HG02884 (cell line): ENCODE measurements at regions not wholly inside any gene's neighbourhood (a gene's known extent, or its start where the extent isn't known, plus 50 kb on each side); places are given as distances from the start of the nearest gene placed in this dataset.

Experiments used
- ATAC-seq: cut with Tn5 transposase; IDR thresholded peaks from one replicate; pipeline ENCODE4 v1.9.1; 2021; ENCODE audit warnings: mild to moderate bottlenecking, moderate library complexity; ENCODE audit not compliant: unreplicated experiment

DNA sequence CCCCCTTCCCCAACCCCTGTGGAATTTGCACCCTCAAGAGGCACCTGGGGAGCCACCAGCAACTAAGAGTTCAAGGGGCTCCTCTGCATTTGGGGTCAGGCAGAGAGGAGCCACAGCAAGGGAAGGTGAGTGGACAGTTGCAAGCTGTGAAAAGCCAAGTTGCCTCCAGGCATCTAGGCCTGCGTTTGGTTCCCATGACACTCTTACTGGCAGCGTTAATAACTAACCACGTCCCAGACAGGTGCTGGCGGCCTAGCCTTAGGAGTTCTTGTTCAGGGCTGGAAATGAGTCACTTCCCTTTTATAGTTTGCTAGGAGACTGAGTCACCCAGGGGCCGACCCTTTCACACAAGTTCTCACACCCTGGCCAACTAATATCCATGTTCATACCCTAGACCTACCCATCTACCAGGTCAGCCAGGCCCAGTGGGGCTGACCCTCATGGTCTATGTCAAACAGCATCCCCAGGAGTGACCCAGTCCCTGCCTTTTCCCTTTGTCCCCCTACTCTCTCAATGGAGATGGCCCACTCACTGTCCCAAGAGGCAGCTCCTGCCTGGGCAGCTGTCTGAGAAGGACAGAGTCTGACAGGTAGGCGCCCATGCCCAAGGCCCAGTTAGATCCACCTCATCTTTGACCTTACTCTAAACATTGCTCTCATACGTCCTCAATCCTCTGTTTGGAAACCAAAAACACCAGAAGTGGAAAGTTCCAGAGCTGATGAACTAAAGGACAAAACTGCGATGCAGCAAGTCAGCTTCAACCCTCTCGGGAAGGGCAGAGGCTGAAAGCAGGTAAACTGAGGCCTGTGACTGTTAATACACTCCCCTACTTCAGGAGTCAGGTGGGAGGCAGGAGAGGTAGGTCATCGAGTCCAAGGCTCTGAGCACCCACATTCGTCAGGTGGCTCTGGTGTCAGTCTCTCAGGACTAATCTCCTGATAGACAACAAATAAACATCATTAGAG is 300.6 kb downstream of the SOX9 start:
- ATAC-seq, result peak; percentile 59

DNA sequence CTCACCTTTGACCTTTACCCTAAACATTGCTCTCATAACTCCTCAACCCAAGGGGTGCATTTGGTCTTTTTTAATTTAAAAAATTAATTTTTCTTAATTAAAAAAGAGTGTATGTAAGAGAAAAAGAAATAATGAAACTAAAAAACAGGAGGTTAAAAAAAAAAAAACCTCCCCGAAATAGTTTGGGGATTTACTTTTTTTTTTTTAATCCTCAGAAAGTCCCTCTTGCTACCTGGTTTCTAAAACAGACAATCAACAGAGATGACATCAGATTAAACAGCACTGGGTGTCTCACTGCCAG is 301.3 kb downstream of the SOX9 start:
- ATAC-seq, result peak; percentile 23

DNA sequence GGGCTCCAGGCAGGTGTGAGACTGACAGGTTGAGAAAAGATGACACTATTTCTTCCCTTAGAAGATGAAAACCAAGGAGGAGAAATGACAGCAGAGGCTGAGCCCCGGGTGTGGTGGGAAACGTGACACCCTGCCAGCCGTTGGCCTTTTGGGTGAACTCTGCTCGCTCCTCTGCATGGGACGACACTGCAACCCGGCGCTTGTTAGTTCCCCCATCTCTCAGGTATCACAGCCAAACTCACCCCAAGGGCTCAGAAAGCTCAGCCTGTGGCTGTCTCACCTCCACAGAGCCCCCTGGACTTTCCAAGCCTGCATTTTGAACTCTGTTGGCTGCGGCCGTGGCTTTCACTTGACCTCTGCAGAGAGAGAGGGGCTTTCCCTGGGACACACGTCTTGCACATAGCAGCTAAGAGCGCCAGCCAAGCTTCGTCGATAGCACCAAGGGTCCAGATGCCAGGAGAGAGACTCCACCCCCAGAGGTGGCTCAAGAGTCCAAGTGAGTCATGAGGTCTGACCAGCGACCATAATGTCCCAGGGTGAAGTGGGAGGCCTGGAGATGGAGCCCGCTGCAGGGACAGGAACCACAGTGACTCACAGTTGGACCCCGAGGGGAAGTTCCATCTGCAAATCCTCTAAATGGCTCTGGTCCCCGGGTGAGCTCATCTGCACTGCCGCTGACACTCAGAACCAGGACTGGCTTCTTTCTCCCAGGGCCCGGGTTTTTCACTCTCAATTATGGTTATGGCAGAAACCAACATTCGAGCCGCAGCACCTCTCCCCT is 301.9 kb downstream of the SOX9 start:
- ATAC-seq, result peak; percentile 36

DNA sequence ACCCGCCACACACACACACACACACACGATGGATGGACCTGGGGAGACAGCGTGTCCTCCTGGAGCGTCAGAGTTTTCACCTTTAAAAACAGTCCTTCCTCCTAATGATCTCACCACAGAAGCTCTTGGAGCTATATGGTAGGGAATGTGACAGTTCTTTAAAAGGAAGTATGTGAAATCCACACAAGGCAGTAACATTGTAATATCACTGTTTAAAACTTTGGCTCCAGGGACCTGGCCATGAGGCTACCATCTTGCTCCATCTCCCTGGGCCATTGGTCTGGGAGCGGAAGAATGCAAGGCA is 302.4 kb downstream of the SOX9 start:
- ATAC-seq, result no peak

DNA sequence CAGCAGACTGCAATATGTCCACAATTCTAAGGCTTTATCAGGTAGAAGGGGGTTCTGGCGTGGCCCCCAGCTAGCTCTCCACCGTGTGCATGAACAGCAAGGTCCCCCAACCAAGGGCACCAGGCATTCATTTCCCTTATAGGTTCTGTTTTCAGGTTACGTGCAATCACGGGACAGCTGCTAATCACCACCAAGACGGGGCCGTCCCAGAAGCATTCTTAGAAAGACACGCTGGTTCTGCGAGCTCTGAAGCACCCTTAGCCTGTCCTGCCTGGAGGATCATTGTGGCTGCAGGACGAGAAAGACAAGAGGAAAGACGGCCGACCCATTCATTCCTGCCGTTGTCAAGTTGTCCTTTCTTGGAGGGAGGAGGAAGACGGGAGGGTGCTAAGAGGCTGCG is 302.9 kb downstream of the SOX9 start:
- ATAC-seq, result no peak

DNA sequence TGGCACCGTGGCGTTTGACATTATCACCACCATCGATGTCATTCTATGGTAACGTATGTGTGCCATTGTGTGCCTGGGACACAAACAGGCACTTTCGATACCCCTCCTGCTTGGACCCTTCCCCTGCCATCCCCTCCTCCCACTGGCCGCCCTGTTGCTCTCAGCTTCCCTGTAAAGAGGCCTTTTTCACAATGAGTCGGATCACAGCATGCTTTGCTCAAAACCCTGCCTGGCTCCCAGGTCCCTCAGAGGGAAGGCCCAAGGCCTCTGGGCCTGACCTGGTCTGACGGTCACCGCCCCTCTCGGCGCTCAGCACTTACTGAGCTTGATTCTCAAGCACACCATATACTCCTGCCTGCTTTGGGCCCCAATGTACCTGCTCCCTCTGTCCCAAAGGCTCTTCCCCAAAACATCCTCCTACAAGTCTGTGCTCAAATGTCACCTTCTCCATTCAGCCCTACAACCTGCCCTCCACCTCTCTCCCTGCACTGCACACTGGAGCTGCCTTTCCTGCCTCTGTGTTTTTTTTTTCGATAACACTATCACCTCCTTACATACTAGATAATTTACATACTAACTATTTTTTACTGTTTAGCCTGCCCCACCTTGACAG is 303.8 kb downstream of the SOX9 start:
- ATAC-seq, result no peak

DNA sequence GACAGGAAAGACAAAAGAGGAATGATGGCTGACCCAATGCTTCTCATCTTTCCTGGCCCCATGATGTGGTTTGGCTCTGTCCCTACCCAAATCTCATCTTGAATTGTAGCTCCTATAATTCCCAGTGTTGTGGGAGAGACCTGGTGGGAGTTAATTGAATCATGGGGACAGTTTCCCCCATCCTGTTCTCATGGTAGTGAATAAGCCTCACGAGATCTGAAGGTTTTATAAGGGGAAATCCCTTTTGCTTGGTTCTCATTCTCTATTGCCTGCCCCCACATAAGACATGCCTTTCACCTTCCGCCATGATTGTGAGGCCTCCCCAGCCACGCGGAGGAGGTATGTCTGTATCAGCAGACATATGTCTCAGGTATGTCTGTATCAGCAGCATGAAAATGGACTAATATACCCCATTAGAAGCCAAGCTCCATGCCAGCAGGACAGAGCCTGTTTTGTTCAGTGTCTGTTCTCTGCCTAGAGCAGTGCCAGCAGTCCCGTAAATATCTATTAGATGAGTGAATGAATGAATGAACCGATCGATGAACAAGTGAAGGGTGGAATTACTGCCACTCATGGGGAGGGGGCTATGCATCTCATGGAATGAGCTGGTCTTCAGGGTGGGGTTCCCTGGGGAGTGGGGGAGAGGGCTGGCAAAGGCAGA is 304.4 kb downstream of the SOX9 start:
- no peak for ATAC-seq

DNA sequence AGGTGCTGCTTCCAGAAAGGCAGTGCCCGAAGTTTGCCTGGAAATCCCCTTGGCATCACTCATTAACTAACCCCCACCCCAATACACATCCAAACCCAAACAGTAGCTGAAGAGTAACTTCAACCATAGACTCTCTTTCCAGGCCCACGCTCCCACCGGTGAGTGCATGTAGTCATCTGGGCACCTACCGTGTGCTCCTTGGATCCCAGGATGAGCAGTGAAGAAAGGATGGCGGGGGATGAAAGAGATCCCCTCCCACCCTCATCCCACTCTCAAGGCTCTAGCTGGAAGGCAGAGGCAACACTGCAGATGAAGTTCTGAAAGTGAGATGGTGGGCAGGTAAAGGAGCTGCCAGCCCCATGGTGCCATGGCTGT is 305.0 kb downstream of the SOX9 start:
- ATAC-seq, result no peak

DNA sequence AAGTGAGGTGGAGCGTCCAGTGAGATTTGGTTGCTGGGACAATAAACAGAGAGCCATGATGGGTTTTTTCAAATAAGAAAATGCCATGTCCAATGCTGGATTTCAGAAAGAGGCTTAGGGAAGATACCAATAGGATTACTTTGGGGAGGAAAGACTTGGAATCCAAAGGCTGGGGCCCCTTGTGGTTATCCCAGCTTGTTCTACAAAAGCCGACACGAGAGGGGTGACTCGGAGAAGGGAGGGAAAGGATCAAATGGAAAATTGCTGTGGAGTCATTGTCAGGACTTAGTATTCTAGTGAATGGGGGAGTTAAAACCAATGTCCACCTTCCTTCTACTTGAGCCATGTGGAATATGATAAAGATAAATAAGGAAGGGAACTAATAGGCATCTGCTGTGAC is 305.5 kb downstream of the SOX9 start:
- no peak for ATAC-seq

DNA sequence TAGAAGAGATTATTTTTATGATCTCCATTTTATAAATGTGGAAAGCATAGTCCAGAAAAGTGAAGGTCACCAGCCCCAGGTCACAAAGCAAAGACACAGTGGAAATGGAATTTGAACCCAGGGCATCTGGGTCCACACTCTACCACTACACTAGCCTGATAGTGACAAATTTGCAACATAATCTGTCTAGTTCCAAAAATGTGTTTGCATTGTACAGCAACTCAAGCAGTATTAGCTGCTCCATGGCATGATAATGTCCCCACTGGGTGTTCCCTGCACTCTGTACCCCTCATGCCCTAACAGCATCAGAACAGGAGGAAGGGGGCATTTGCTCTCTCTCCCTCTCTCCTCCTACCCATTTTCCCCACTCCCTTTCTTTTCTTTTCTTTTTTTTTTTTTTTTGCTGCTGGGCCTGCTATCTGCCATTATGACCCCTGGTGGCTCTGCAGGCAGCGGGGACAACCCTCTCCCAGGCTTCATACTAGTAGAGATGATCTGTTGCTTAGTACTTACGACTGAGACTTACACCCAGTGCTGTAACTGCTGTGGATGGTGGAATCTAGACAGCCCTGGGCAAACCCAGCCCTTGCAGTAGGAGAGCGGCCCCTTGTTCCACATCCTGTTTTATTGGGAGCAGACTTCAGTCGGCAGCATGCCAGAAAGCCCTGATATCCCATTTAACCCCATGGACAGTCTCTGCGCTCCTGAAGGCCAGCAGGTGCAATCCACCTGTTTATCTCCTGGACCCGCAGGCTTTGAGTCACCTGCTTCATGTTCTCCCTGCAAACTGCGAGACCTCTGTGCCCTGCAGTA is 306.3 kb downstream of the SOX9 start:
- ATAC-seq, result no peak

DNA sequence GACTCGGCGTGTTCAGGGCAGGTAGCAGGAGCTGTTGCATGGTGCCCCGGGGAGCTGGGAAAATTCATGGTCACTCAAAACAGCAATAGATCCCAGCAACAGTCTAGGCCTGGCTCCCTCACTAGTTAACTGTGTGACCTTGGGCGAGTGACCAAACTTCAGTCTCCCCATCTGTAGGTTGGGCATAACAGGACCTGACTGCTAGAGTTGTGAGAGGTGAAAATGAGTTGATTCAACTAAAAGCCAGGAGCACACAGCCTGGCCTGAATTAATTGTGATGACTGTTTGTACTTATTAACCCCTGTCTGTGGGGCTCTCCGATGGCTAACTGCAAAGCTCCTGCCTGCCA is 306.9 kb downstream of the SOX9 start:
- ATAC-seq, result no peak

DNA sequence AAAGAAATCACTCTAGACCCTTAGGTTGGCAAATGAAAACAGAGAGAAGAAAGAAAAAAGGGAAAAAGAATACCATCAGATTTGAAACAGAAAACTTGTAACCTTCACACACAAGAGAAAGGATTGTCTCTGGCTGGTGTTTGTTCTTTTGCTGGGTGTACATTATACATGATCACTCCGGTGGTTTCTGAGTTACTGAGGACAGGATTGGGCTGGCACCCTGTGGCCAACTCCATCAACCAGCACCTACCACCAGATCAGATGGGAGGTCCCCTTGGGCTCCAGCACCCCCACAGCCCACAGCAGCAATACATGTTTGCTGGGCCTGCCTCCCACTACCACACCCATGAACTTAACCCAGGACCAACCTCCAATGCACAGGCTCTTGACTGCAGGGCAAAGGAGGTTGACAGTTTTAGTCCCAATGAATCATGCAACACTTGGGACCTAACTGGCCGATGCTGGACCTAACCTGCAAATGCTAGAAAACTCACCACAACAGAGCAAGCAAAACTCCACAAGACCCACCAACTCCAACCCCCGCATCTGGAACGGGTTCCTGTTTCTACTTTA is 308.3 kb downstream of the SOX9 start:
- ATAC-seq, result no peak

DNA sequence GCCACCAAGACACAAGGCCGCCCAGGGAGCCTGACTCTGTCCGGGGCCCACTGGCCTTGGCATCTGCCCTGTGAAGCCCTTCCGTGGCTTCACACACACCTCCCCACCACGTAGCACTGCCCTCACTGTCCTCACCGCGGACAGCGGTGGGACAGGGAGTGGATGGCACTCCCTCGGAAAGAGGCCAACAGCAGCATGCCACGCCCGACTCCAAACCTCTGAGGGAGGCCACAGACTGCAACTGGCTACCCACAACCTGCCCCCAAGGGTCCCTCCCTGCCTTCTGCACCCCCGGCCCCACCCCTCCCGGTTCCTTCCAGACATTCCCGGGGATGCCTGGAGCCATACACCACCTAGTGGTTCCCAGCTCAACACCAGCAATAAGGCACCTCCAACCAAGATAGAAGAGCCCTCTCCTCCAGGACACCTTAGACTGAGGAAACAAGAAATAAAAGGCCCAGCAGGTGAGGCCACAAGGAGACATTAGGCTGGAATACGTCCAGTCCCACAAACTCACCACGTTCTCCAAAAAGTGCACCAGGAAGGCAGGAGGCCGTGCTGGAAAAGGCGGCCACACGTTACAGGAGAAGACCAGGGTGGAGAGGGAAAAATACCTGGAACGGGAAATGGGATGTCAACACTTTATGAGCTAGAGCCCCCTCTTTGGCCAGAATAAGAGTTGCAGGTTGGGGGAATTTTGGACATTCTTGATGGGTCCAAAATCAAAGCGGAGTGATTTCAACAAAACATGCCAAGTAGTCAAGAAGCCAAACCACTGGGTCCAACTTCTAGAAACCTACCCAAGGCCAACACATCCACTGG is 310.0 kb downstream of the SOX9 start:
- no peak for ATAC-seq

DNA sequence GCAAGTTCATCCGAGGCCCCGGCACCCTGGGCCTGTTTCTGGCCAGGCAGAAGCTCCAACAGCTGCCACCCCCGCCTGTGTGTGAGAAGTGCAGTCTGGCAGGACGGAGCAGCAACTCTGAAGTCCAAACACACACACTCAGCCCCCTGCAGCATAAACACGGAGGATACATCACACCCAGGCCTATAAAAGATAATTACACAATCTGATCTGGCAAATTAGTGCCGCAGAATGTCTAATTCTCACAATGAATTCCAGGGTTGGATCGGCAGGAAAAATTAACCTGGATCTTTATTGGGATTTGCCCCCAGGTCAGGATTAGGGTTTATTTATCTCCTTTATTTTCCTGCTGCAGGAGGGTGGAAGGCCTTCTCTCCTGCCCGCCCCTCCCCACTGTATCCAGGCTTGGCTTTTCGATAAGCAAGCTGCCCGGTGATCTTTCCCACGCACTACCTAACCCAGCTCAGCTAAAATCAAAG is 311.4 kb downstream of the SOX9 start:
- ATAC-seq, result no peak

DNA sequence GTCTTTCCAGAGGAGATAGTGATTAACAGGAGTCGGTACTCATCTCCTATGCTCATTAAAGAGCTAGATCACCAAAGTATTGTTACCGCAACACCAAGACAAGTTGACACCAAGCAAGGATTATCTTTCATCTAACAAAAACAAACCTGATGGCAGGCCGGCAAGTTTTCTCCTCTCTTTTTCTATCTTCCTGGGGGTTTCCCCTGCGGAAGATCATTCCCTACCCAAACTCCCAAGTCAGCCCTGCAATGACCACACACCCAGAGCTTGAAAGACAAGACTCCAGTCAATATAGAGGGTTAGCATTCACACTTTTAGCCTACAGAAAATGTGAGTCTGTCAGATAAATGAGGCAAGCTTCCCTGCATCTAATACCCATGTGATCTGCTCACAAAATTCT is 312.1 kb downstream of the SOX9 start:
- no peak for ATAC-seq

DNA sequence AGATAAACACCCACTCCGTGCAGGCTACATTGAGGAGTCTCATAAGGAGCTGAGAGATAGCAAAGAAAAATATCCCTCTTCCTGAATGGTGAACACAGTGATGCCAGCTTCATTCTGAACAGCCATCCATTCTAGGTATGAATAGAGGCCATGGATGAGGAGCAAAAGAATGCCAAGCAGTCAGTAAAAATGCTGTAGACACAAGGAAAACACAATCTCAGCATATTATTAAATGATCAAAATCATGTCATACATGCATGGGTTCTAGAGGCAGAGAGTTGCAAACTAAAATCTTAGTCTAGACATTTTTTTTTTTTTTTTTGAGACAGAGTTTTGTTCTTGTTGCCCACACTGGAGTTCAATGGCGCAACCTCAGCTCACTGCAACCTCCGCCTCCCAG is 313.0 kb downstream of the SOX9 start:
- no peak for ATAC-seq

DNA sequence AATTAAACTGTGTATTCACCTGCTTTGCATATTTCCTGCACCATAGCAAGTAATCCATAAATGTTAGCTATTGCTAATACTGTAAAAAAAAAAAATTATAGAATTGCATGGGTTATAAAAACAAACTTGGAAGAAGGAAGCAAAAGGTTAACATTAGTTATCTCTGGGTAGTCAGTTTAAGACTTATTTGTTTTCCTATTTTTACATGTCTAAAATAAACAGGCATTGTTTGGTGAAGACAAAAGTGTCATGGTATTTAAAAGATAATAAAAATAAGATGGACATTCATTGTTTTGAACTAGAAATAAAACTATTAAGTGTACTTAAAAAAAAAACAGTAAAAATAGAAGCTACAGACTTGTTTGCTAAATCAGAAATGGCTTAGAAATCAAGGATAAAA is 313.8 kb downstream of the SOX9 start:
- no peak for ATAC-seq

DNA sequence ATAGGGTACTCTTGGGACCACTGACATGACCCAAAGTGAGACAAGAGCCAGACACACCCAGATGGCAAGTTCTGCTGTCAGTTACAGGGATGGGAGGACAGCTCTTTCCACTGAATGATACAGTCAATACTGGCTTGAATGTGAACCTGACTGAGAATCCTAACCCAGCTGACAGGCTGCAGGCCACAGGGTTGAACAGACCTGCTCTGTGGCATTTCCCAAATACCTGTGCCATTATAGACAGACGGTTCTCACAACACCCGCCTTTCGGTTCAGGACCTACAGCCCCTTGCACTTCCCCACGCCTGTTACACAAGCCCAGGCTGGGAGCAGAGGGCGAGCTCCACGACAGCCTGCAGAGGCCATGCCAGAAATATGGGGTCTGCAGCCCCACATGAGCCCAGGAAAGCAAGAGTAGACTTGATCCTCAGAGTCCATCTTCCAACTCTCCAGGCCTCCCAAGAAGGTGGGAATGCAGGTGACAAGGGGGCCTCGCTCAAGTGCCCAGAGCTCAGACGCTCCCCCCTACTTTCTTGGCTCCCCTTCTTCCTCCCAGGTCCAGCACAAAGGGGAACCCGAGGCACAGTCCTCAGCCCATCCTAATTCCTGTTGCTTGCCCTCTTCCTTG is 314.3 kb downstream of the SOX9 start:
- no peak for ATAC-seq

DNA sequence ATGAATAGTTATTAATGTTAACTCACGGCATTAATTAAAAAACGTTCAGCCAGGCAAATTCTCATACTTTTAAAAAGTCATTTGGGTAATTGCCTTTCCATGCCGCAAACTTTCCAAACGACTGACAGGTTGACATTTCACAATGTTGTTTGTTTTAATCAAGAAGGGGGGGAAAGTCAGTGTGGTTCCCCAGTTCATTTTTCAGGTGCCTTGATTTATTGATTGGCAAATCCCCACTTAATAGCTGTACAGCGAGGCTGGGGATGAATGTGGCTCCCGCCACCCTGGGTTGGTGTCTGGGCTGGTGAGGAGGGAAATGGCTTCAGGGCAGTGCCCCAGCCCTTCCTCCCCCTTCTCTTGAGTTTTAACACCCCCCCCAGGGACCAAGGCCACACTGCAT is 318.0 kb downstream of the SOX9 start:
- ATAC-seq, result no peak
